A673 (cell line): ENCODE measurements at regions not wholly inside any gene's neighbourhood (a gene's known extent, or its start where the extent isn't known, plus 50 kb on each side); places are given as distances from the start of the nearest gene placed in this dataset.

Experiments used
- CTCF ChIP-seq: fragments of 300-800, 200-600 bp; sonication (generic); conservative IDR thresholded peaks from 2 replicates; pipeline ENCODE4 v1.5.1; 2017; ENCODE audit warnings: low read depth, mild to moderate bottlenecking, antibody characterized with exemption, low read length, moderate library complexity, mixed read lengths
- EZH2 ChIP-seq: fragments of 200-600 bp; sonication (generic); IDR thresholded peaks from 2 replicates; pipeline ENCODE4 v1.6.1; 2017; ENCODE audit warnings: borderline replicate concordance, low read depth, mild to moderate bottlenecking, mixed read lengths, antibody characterized with exemption, low read length; ENCODE audit not compliant: poor library complexity, severe bottlenecking

- no peak for TF ChIP-seq CTCF
- no peak for TF ChIP-seq EZH2
Measured at GRCh38 chr10:121683366-121683765, 85.1 kb upstream of the FGFR2 start.
